ENCODE measurements at regions not wholly inside any gene's neighbourhood (a gene's known extent, or its start where the extent isn't known, plus 50 kb on each side); places are given as distances from the start of the nearest gene placed in this dataset.

- DNase-seq, result no peak
- Mint-ChIP-seq H3K27me3 (peaks cover 40% of the 10 kb centered on the region), H3K27ac (no peak overlapping the region), H3K36me3 (ENCODE audit: low read depth) (no peaks in the 10 kb centered on the region), H3K9me3 (no peaks in the 10 kb centered on the region), H3K4me3 (no peak overlapping the region), H3K4me1 (ENCODE audit: low read depth) (no peaks in the 10 kb centered on the region)
- no peak for ATAC-seq (ENCODE audit: poor library complexity)
- ChIA-PET CTCF (interaction anchor here (0.7 kb wide), 1 partner anchor 12 kb away, joined by 3 read pairs; no protein-coding TSS in a partner anchor), POLR2A (no interaction called here)
- H3K9me3 ChIP-seq (ENCODE audit: control insufficient read depth in 1 of 2, insufficient read depth in 1 of 2, low read length in 2 of 2), result no peaks in the 10 kb centered on the region
- TF ChIP-seq, protein P1, sequence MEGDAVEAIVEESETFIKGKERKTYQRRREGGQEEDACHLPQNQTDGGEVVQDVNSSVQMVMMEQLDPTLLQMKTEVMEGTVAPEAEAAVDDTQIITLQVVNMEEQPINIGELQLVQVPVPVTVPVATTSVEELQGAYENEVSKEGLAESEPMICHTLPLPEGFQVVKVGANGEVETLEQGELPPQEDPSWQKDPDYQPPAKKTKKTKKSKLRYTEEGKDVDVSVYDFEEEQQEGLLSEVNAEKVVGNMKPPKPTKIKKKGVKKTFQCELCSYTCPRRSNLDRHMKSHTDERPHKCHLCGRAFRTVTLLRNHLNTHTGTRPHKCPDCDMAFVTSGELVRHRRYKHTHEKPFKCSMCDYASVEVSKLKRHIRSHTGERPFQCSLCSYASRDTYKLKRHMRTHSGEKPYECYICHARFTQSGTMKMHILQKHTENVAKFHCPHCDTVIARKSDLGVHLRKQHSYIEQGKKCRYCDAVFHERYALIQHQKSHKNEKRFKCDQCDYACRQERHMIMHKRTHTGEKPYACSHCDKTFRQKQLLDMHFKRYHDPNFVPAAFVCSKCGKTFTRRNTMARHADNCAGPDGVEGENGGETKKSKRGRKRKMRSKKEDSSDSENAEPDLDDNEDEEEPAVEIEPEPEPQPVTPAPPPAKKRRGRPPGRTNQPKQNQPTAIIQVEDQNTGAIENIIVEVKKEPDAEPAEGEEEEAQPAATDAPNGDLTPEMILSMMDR (IDR thresholded peaks at IDR 0.05), result no peak
- intact Hi-C loops (cut with DNase I, micrococcal nuclease), result no loop called here
- H3K27ac ChIP-seq (ENCODE audit: low read depth in 1 of 2, low read length in 2 of 2), result no peak overlapping the region
- H3K27me3 ChIP-seq (ENCODE audit: control insufficient read depth in 1 of 2, insufficient read depth in 2 of 2, low read length in 2 of 2), result peaks cover 0 to 16% of the 10 kb centered on the region in 2 experiments
- H3K4me3 ChIP-seq (ENCODE audit: low read length), result no peak overlapping the region
- no peaks in the 10 kb centered on the region for H3K36me3 ChIP-seq (ENCODE audit: insufficient read depth, low read length)
- no peaks in the 10 kb centered on the region for H3K4me1 ChIP-seq (ENCODE audit: insufficient read depth, low read length)
Observed at GRCh38 chr11:119957951-119958350, 180.0 kb downstream of the TRIM29 start.

- POLR2A ChIA-PET, result no interaction called here
- TF ChIP-seq, protein P1 (IDR thresholded peaks at IDR 0.05), result no peak
- no peak overlapping the region for H3K4me3 Mint-ChIP-seq
- peaks cover 49% of the 10 kb centered on the region for H3K27me3 Mint-ChIP-seq
- Histone ChIP-seq H3K4me3 (ENCODE audit: low read length) (no peak overlapping the region), H3K4me1 (ENCODE audit: insufficient read depth, low read length) (no peaks in the 10 kb centered on the region), H3K27ac (ENCODE audit: low read depth in 1 of 2, low read length in 2 of 2) (no peak overlapping the region), H3K27me3 (ENCODE audit: control insufficient read depth in 1 of 2, insufficient read depth in 2 of 2, low read length in 2 of 2) (peaks cover 3 to 9% of the 10 kb centered on the region in 2 experiments), H3K36me3 (ENCODE audit: insufficient read depth, low read length) (no peaks in the 10 kb centered on the region), H3K9me3 (ENCODE audit: control insufficient read depth in 1 of 2, insufficient read depth in 1 of 2, low read length in 2 of 2) (no peaks in the 10 kb centered on the region)
- intact Hi-C loops (cut with DNase I, micrococcal nuclease), result no loop called here
- no peak for ATAC-seq (ENCODE audit: poor library complexity)
- no peak for DNase-seq
- no peaks in the 10 kb centered on the region for H3K9me3 Mint-ChIP-seq
- H3K27ac Mint-ChIP-seq, result no peak overlapping the region
- CTCF ChIA-PET, result no interaction called here
- no peaks in the 10 kb centered on the region for H3K36me3 Mint-ChIP-seq (ENCODE audit: low read depth)
- H3K4me1 Mint-ChIP-seq (ENCODE audit: low read depth), result no peaks in the 10 kb centered on the region
Observed at GRCh38 chr11:119952441-119952840, 185.5 kb downstream of the TRIM29 start.

GRCh38 chr11:119943298-119943655 lies 194.6 kb downstream of the TRIM29 start:
- H3K4me1 ChIP-seq (ENCODE audit: insufficient read depth, low read length), result no peaks in the 10 kb centered on the region
- Mint-ChIP-seq H3K4me3 (no peak overlapping the region), H3K9me3 (no peaks in the 10 kb centered on the region), H3K27ac (no peak overlapping the region), H3K36me3 (ENCODE audit: low read depth) (no peaks in the 10 kb centered on the region), H3K4me1 (ENCODE audit: low read depth) (no peaks in the 10 kb centered on the region), H3K27me3 (peaks cover 53% of the 10 kb centered on the region)
- ChIA-PET CTCF (no interaction called here), POLR2A (no interaction called here)
- no peak overlapping the region for H3K4me3 ChIP-seq (ENCODE audit: low read length)
- H3K9me3 ChIP-seq (ENCODE audit: control insufficient read depth in 1 of 2, insufficient read depth in 1 of 2, low read length in 2 of 2), result no peaks in the 10 kb centered on the region
- DNase-seq, result no peak
- no peaks in the 10 kb centered on the region for H3K36me3 ChIP-seq (ENCODE audit: insufficient read depth, low read length)
- intact Hi-C loops (cut with DNase I, micrococcal nuclease), result no loop called here
- H3K27me3 ChIP-seq (ENCODE audit: control insufficient read depth in 1 of 2, insufficient read depth in 2 of 2, low read length in 2 of 2), result peaks cover 0 to 11% of the 10 kb centered on the region in 2 experiments
- H3K27ac ChIP-seq (ENCODE audit: low read depth in 1 of 2, low read length in 2 of 2), result no peak overlapping the region
- ATAC-seq (ENCODE audit: poor library complexity), result no peak
- TF ChIP-seq, protein P1 (IDR thresholded peaks at IDR 0.05), result no peak
